Fibroblast of the aortic adventitia (primary cell): ENCODE measurements at regions not wholly inside any gene's neighbourhood (a gene's known extent, or its start where the extent isn't known, plus 50 kb on each side); places are given as distances from the start of the nearest gene placed in this dataset.

ENCODE experiments used
- DNase-seq: peaks from one replicate; pipeline ENCODE4 v3.0.0-alpha.2; 2010; ENCODE audit warnings: low read depth
- H3K4me3 ChIP-seq: 2 replicates; pipeline ENCODE4 v1.5.1; 2011; ENCODE audit warnings: low read depth, mild to moderate bottlenecking, control low read depth, low read length, moderate library complexity
- CTCF ChIP-seq: IDR thresholded peaks from 2 replicates; pipeline ENCODE4 v1.5.1; 2011; ENCODE audit warnings: mild to moderate bottlenecking, low read length, control low read depth, inconsistent platforms; ENCODE audit not compliant: insufficient read depth

GRCh38 chr3:68336042-68336441 lies 596.3 kb downstream of the TAFA4 start:
- H3K4me3 ChIP-seq, result no peak overlapping the region
- no peak for DNase-seq
- TF ChIP-seq CTCF, result no peak

GRCh38 chr3:68334367-68334986 lies 597.9 kb downstream of the TAFA4 start:
- no peak for DNase-seq
- TF ChIP-seq CTCF, result no peak
- no peak overlapping the region for H3K4me3 ChIP-seq

GRCh38 chr3:68328049-68328448 lies 604.3 kb downstream of the TAFA4 start:
- no peak for TF ChIP-seq CTCF
- no peak overlapping the region for H3K4me3 ChIP-seq
- no peak for DNase-seq

- H3K4me3 ChIP-seq, result no peak overlapping the region
- TF ChIP-seq CTCF, result no peak
- DNase-seq, result no peak
These were observed 616.4 kb downstream of the TAFA4 start for GRCh38 chr3:68315964-68316363.

GRCh38 chr3:68315546-68315945 lies 616.8 kb downstream of the TAFA4 start:
- no peak for DNase-seq
- no peak for TF ChIP-seq CTCF

GRCh38 chr3:68306571-68306970 lies 625.8 kb downstream of the TAFA4 start:
- TF ChIP-seq CTCF, result no peak
- no peak overlapping the region for H3K4me3 ChIP-seq
- no peak for DNase-seq

More at GRCh38 chr3:68315546-68315945, 616.8 kb downstream of the TAFA4 start:
- no peak overlapping the region for H3K4me3 ChIP-seq

- no peak overlapping the region for H3K4me3 ChIP-seq
- no peak for TF ChIP-seq CTCF
- DNase-seq, result no peak
These were observed 636.9 kb downstream of the TAFA4 start for GRCh38 chr3:68295457-68295856.
